Duodenal mucosa (tissue), 2 donors: ENCODE measurements at regions not wholly inside any gene's neighbourhood (a gene's known extent, or its start where the extent isn't known, plus 50 kb on each side); places are given as distances from the start of the nearest gene placed in this dataset.
"Not testable (repeated sequence)": the region's sequence is repeated elsewhere in the genome, so short reads cannot be mapped to it uniquely, and the experiment has no call there.

Experiments used
- H3K27ac ChIP-seq: one replicate; pipeline ENCODE4 v1.7.0; 2013; ENCODE audit warnings: low read depth, low read length
- H3K27me3 ChIP-seq, 2 donors: one replicate each; pipeline ENCODE4 v1.7.0; 2013; ENCODE audit warnings: low read length in 2 of 2, control low read depth in 1 of 2; ENCODE audit not compliant: insufficient read depth in 2 of 2, control insufficient read depth in 1 of 2
- H3K36me3 ChIP-seq, 2 donors: one replicate each; pipeline ENCODE4 v1.7.0; 2013; ENCODE audit warnings: low read length in 2 of 2, control low read depth in 1 of 2; ENCODE audit not compliant: insufficient read depth in 2 of 2, control insufficient read depth in 1 of 2
- H3K4me1 ChIP-seq, 2 donors: one replicate each; pipeline ENCODE4 v1.7.0; 2013; ENCODE audit warnings: low read length in 2 of 2, control low read depth in 1 of 2; ENCODE audit not compliant: insufficient read depth in 2 of 2, control insufficient read depth in 1 of 2
- H3K4me3 ChIP-seq, 2 donors: one replicate each; pipeline ENCODE4 v1.7.0; 2013; ENCODE audit warnings: low read length in 2 of 2, low read depth in 1 of 2
- H3K9ac ChIP-seq, 2 donors: one replicate each; pipeline ENCODE4 v1.7.0; 2013; ENCODE audit warnings: low read length in 2 of 2, low read depth in 1 of 2
- H3K9me3 ChIP-seq, 2 donors: one replicate each; pipeline ENCODE4 v1.7.0; 2013; ENCODE audit warnings: low read length in 2 of 2, control low read depth in 1 of 2; ENCODE audit not compliant: control insufficient read depth in 1 of 2

GRCh38 chr11:129546266-129546665 is 170.6 kb downstream of the BARX2 start:
- H3K9me3 ChIP-seq = peaks cover 0 to 6% of the 10 kb centered on the region in 2 donors

GRCh38 chr11:129557421-129557820 is 181.8 kb downstream of the BARX2 start:
- Histone ChIP-seq H3K4me3 (no peak overlapping the region), H3K4me1 (no peaks in the 10 kb centered on the region), H3K27me3 (no peaks in the 10 kb centered on the region), H3K27ac (no peak overlapping the region), H3K9me3 (peaks cover 0 to 3% of the 10 kb centered on the region in 2 donors), H3K36me3 (no peaks in the 10 kb centered on the region), H3K9ac (no peak overlapping the region)

More at GRCh38 chr11:129546266-129546665, 170.6 kb downstream of the BARX2 start:
- no peaks in the 10 kb centered on the region for H3K36me3 ChIP-seq
- H3K27ac ChIP-seq = no peak overlapping the region
- no peak overlapping the region for H3K9ac ChIP-seq
- no peaks in the 10 kb centered on the region for H3K27me3 ChIP-seq
- no peak overlapping the region for H3K4me3 ChIP-seq
- H3K4me1 ChIP-seq = no peaks in the 10 kb centered on the region

GRCh38 chr11:129569007-129569406 is 193.4 kb downstream of the BARX2 start:
- H3K4me1 ChIP-seq = no peaks in the 10 kb centered on the region
- no peaks in the 10 kb centered on the region for H3K27me3 ChIP-seq
- H3K9me3 ChIP-seq = peaks cover 0 to 9% of the 10 kb centered on the region in 2 donors
- H3K4me3 ChIP-seq = no peak overlapping the region
- no peak overlapping the region for H3K27ac ChIP-seq
- no peaks in the 10 kb centered on the region for H3K36me3 ChIP-seq
- H3K9ac ChIP-seq = no peak overlapping the region

- not testable (repeated sequence) for H3K36me3 ChIP-seq, H3K4me1 ChIP-seq, H3K27me3 ChIP-seq
These were observed 197.0 kb downstream of the BARX2 start for GRCh38 chr11:129572667-129573066.

GRCh38 chr11:129573161-129573560 is 197.5 kb downstream of the BARX2 start:
- Histone ChIP-seq H3K27ac (no peak overlapping the region), H3K36me3 (no peaks in the 10 kb centered on the region), H3K4me1 (no peaks in the 10 kb centered on the region), H3K4me3 (no peak overlapping the region), H3K27me3 (no peaks in the 10 kb centered on the region), H3K9ac (no peak overlapping the region), H3K9me3 (peaks cover 0 to 9% of the 10 kb centered on the region in 2 donors)

More at GRCh38 chr11:129572667-129573066, 197.0 kb downstream of the BARX2 start:
- H3K4me3 ChIP-seq, H3K9ac ChIP-seq, H3K9me3 ChIP-seq, H3K27ac ChIP-seq: not testable (repeated sequence)

- Histone ChIP-seq H3K27ac (no peak overlapping the region), H3K9ac (no peak overlapping the region), H3K36me3 (no peaks in the 10 kb centered on the region), H3K27me3 (no peaks in the 10 kb centered on the region), H3K4me1 (no peaks in the 10 kb centered on the region), H3K9me3 (peaks cover 0 to 3% of the 10 kb centered on the region in 2 donors), H3K4me3 (no peak overlapping the region)
These were observed 198.8 kb downstream of the BARX2 start for GRCh38 chr11:129574431-129574830.

- H3K9ac ChIP-seq = no peak overlapping the region
- no peak overlapping the region for H3K27ac ChIP-seq
These were observed 201.0 kb downstream of the BARX2 start for GRCh38 chr11:129576652-129577051.

GRCh38 chr11:129578006-129578405 is 202.4 kb downstream of the BARX2 start:
- Histone ChIP-seq H3K4me1 (no peaks in the 10 kb centered on the region), H3K27me3 (no peaks in the 10 kb centered on the region), H3K4me3 (no peak overlapping the region), H3K9me3 (no peaks in the 10 kb centered on the region), H3K9ac (no peak overlapping the region), H3K36me3 (no peaks in the 10 kb centered on the region), H3K27ac (no peak overlapping the region)

More at GRCh38 chr11:129576652-129577051, 201.0 kb downstream of the BARX2 start:
- Histone ChIP-seq H3K4me1 (no peaks in the 10 kb centered on the region), H3K36me3 (no peaks in the 10 kb centered on the region), H3K4me3 (no peak overlapping the region), H3K9me3 (no peaks in the 10 kb centered on the region), H3K27me3 (no peaks in the 10 kb centered on the region)

- Histone ChIP-seq H3K36me3 (no peaks in the 10 kb centered on the region), H3K27me3 (no peaks in the 10 kb centered on the region), H3K4me3 (no peak overlapping the region), H3K9ac (no peak overlapping the region), H3K27ac (no peak overlapping the region), H3K4me1 (no peaks in the 10 kb centered on the region), H3K9me3 (no peaks in the 10 kb centered on the region)
These were observed 204.6 kb downstream of the BARX2 start for GRCh38 chr11:129580278-129580677.

GRCh38 chr11:129584316-129584715 is 208.7 kb downstream of the BARX2 start:
- H3K9me3 ChIP-seq = no peaks in the 10 kb centered on the region
- H3K4me1 ChIP-seq = no peaks in the 10 kb centered on the region
- no peak overlapping the region for H3K27ac ChIP-seq

More at GRCh38 chr11:129584316-129584715, 208.7 kb downstream of the BARX2 start:
- H3K4me3 ChIP-seq = no peak overlapping the region
- H3K9ac ChIP-seq = no peak overlapping the region
- no peaks in the 10 kb centered on the region for H3K36me3 ChIP-seq
- H3K27me3 ChIP-seq = no peaks in the 10 kb centered on the region
